GM18508 (cell line): ENCODE measurements at regions not wholly inside any gene's neighbourhood (a gene's known extent, or its start where the extent isn't known, plus 50 kb on each side); places are given as distances from the start of the nearest gene placed in this dataset.

Experiments used
- ATAC-seq: cut with Tn5 transposase; IDR thresholded peaks from one replicate; pipeline ENCODE4 v1.9.1; 2021; ENCODE audit warnings: moderate number of reproducible peaks; ENCODE audit not compliant: insufficient read depth, unreplicated experiment

DNA sequence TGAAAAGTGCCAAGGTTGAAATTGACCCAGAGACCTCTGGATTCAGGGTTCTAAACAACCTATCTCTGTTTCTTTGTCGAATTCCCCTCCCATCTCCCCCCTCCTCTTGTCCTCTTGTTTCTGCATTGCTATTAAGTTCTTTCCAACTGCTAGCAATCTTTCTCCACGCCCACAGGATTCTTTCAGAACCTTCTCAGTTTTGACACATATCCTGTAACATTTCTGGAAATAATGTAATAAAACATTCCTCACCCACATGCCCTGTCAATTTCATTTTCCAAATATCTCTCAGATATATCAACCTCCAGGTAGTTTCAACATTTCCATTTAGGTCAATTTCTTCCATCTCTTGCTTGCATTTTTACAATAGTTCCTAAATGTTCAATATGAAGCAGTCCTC is 1105.9 kb downstream of the ARAP2 start:
- ATAC-seq, result no peak

DNA sequence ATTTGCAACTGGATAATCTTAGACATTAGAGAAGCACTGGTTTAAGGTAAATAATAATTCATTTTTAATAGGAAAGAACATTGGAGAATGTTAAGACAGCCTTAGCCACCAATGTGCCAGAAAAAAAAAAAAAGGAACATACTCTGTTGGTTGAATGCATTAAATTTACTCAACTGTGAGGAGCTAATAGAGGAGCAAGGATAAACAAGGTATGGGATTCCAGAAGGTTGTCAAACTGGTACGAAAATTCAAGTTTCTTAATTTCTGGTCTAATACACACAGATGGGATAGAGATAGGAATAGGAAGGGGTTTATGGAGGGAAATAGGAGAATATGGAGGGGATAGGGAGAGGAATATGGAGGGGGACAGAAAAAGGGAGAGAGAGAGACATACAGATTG is 1096.6 kb downstream of the ARAP2 start:
- ATAC-seq, result no peak

DNA sequence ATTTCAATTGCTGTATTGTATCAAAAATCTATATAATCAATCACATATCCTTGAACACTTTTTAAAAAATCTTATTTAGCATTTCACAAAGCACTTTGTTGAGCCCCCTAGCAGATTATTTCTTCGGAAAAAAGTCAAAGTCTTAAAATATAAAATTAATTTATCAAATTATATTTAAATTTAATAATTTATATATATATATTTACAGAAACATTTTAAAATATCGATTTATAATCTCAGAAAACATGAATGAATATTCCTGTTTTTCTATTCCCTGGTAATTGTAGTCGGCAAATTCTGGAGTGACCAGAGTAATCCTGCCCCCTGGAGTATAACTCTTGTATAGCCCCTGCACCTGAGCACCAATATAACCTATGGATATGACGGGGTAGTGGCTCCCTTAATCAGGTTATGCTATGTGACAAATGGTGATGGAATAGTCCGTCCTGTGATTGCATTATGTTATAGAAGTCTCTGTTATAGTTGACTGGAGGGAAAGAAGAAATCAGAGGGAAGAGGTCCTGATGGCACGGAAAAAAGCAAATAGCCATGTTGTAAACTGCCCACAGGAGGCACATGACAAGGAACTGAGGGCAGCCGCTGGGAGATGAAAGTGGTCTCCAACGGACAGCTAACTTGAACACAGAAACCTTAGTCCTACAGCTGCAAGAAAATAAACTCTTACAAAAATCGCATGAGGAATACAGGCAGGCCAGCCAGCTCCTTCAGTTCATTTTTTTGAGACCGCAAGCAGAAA is 1092.3 kb downstream of the ARAP2 start:
- ATAC-seq, result no peak

DNA sequence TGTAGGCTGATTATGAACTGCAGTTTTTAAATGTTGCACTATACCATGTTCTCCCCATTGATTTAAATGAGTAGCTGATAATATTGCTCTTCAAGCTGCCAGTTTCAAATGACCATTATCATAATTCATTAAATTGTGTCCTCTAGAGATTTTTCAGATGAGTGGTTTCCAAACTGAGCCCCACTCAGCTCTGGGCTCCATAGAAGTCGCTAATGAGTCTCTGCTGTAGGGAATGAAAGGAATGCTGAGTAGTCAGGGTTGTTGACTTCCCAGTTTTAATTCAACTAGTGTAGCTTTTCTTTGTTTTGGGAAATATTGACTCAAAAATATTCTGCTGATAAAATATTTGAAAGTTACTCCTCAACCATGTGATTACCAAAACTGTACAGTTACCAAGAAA is 1081.1 kb downstream of the ARAP2 start:
- no peak for ATAC-seq

DNA sequence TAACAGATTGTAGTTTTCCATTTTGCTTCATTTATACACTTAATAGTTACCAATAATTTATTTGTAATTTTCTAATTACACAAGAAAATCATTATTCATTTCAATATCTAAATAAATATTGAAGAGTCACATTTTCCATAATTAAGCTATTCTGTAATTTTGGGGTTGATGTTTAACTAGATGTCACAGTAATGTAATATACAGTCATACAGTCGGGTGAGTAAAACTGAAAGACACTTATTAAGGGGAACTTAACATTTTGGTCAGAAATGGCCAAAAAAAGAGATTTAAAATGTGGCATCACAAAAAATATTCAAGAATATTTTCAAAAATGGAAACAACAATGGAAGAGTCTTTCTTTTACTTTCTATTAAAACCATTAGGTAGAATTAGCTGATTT is 1080.3 kb downstream of the ARAP2 start:
- ATAC-seq, result no peak

DNA sequence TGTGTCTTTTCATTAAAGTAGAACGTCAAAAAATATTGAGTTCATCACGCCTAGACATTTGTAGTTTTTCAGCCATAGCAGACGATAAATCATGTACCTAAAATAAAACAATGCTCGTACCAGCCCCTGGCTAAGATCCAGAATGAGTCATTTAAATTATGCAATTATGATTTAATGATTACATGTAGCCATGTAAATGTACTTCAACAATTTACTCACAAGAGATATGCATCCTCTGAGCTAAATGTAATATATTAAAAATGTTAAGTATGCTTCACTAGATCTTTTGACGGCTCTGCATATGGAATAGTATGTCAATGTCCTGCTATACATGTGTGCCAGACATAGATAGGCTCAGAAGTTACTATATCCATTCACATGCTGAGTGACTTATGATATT is 1077.8 kb downstream of the ARAP2 start:
- no peak for ATAC-seq

DNA sequence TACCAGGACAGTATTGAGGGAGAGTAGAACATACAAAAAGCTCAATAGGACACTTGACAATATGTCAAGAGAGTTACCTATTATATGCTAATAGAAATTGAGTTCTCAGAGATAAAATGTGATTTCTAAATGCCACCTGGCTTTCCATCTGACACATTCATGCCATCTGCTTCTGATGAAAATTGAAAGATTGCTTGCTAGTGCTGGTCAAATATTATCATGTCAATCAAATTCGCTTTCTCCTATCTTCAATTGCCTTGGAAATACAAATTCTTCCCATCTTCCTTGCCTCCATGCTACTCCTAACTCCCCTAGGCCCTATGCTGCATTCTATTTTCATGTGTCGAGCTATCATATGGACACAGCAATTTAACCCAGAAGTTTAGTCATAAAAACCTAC is 1076.9 kb downstream of the ARAP2 start:
- ATAC-seq, result no peak

DNA sequence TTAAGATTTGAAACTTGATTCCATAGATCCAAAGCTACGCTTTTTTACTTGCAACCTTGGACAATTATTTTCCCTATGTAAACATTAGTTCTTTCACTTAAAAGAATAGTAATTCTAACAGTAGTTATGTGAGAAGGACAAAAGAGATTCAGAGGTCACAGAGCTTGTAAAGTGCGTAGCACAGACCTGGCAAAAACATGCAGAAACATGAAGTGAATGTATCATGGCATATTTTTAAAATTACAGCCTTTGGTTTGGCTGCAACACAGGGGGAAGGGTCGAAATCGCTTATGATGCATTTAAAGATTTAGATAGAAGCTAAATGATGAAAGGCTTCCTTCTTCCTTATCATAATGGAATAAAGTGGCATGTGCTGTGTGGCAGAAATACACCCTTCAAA is 1068.8 kb downstream of the ARAP2 start:
- ATAC-seq, result no peak

DNA sequence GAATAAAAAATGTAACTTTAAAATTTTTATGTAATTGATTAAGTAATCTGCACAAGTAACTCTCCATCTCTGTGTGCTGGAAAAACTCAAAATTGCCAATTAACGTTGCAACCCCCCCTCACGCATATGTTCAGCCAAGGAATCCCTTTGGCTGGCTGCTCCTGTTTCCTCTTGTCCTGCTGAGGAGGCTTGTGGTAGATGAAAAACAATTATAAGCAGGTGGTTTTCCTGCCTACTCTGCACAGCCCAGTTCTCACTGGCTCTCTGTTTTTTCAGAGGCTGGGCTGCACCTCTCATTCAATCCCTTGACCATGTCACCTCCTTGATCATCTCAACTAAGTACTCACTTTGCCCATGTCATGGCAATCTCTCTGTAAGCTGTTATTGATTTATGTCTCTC is 1068.4 kb downstream of the ARAP2 start:
- no peak for ATAC-seq

DNA sequence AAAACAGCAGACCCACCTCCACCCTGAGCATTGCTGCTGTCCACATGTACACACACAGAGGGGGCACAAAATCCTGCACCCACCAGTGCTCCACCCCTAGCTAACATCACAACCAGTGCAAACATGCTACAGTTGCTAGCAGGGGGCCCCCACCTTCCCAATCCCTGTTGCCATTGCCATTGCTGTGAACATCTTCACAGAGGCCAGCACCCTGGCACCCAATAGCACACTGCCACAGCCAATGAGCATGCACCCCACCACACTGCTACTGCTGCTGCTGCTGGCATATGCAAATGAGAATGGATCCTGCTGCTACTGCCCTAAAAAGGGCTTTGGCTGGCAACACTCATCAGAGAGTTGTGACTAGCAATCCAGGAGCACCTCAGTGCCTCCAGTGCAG is 1061.9 kb downstream of the ARAP2 start:
- no peak for ATAC-seq

DNA sequence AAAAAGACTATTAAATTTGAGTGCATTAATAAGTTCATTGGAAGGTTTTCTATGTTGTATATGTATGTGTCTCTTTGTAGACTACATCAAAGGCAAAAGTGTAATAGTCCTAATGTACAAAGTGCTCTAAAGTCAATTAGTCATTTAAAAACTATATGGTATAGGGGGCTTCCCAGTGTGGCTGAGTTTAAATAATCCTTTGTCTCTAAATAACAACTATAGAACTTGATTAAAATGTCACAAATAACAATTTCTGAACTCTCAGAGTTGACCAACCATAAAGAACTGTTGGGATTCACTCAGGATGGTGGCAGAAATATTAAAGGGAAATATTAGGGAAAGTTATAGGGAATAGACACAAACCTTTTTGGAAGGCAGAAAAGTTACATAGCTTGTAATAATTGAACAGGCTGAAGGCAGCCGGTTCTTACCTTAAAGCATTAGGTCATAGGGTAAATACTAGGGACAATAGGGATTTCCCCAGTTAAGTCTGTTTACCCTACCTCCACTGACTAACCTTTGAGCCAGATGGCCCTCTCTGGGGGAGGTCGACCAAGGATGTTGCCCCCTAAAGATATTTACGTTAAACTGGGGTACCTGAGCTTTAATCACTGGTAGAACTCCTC is 1054.2 kb downstream of the ARAP2 start:
- ATAC-seq, result no peak

DNA sequence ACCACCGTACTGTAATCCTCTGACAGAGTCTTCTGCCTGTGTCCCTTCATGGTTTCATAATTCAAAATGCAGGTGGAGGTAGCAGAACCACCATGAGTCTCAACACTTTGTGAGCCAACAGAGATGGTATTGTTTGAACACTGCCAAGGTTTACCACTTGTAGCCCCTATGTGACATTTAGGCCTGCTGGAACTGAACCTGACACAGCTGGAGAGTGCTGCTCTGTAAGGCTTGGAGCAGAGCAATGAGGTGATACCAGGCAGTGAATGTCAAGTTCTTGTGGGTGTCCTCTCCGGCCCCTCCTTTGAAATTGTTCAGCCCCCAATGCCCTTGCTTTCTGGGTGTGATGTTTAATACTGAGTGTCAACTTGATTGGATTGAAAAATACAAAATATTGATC is 1042.9 kb downstream of the ARAP2 start:
- no peak for ATAC-seq

DNA sequence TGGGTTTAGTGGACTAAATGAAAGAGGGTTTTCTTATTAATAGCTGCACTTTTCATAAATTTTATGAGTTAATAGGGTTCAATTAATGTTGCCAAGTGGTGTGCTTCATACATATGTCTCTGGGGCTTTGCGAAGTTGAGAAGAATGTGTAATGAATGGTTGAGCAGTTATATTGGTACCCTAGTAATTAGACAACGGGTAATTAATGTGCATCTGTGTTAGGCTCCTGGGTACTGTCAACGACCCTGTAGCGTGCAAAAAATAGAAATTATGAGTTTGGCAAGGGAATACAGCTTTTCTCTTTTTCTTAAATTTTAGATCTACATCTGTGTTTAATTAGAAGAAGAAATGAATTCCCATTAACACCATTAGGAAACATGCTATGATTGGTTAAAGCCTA is 1027.7 kb downstream of the ARAP2 start:
- no peak for ATAC-seq

DNA sequence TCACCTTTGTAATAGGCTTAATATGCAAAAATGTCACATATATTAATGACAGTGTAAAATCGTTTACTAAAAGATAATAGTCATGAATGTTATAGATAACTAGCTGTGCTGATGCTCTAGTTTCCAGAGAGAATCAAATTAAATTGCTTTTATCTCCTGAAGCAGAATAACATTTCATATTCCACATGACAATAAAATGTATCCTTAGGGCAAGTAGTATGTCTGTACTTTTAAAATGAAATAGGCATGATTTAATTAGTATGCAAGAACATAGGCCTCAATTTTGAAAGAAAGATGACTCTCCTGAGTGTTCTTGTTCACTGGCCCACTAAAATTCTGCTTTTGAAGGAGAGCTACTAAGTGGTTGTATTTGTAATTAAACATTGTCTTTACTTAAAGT is 1027.0 kb downstream of the ARAP2 start:
- no peak for ATAC-seq

DNA sequence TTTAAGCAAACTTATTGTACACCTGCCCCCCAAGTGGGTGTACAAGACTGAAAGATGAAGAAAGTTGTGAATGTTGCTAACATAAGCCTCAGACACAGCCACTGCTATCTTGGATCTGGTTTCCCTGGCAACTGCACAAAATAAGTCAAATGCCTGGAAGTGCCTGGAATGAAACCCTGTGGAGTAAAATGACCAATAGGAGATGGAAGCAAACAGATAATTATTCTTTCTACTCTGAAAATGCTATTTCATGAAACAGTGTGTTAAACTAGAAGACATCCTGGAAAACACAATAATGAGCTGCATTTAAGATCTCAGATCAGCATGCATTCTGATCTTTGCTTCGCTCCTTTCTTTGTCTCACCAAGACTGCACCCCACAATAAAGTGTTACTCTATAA is 1016.0 kb downstream of the ARAP2 start:
- ATAC-seq, result no peak

DNA sequence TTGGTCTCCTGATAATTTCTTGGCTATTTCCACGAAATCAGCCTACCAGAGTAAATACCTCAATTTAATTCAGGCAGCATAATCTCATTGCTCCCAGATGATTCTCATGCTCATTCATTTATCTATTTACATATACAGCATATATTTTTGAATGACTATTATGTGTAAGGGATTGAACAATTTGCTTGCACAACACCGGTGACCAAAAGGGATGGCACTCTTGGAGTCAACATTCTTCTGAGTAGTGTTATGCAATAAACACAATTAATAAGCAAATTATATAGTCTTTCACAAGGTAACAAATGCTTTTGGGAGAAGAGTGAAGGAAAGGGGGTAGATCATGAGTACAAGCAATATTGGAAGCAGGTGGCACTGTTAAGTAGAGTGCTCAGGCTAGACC is 1015.3 kb downstream of the ARAP2 start:
- ATAC-seq, result no peak

DNA sequence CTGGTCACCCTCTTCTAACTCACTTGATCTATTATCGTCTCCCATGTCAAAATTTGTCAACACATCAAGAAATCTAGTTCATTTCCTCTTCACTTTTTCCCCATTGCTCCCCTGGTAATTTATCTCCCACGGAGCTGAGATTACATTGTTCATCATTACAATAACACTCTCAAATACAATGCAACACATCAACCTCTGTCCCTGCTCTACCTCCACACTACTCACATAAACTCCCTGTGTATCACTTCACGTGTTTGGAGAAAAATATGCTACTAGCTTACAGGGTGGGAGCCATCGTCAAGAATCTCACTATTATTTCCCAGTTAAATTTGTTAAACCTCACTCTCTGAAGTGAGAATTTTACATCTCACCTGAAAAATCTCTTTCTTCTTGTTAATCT is 1006.4 kb downstream of the ARAP2 start:
- no peak for ATAC-seq

DNA sequence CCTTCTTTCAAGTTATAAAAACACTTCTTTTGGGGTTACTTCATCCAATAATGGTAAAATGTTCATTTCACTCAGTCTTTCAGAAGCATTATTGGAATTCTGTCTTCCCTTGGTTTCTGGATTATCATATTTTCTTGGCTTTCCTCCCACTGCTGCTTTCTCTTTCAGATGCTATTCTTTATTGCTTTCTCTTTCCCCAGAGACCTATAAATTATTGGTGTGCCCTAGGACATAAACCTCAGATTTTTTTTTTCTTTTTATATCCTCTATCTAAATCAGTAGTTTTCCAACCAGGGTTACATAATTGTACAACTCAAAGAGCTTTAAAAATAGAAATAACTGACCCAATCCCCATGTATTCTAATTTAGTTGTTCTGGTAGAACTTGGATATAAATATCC is 1005.5 kb downstream of the ARAP2 start:
- ATAC-seq, result no peak

DNA sequence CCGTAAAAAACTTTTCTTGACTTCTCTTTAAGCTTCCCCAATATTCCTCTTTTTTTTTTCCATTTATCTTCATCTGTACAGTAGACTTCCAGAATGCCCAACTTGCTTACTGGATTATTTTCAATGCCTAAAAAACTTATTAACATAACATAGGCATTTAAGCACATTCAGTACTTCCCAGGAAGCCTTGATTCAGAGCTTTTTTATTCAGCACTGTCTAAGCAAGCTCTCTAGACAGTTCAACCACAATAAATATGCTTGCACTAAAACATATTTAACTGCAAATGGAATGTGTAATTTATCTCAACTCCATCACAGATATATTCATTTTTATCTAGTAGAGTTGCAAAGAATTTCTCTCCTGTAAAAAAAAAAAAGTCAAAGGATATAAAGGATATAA is 997.8 kb downstream of the ARAP2 start:
- ATAC-seq, result no peak

DNA sequence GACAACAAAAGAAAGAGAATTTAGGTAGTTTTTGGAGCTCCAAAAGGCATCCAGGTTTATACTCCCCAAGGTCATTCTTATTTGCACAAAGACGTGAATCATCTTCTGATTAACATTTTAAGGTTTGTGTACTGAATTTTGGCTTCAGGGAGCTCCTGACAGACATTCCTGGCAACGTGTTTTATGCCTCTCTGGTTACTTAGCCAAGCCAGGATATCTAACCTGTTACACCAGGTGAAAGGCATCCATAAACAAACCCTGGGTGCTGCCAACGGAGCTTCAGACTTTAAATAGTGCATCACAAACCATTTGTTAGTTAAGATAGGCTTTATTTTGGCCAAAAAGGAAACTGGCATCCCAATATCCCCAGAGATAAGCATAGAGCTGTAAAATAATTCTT is 997.3 kb downstream of the ARAP2 start:
- no peak for ATAC-seq

DNA sequence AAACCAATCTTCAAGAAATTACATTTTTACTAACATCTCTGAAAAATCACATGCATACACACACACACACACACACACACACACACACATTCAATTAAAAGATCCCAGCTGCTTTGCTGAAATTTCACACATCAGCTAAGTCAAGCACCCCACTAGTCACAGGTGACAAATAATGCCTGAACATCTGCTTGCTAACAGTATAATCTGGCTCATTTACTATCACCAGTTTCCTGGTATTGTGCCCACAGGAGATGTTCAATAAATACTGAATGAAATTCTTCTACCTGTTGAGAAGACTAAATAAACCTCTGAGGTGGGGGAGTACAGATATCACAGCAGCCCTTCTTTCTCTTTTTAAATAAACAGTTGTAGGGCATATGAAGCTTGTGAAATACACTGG is 994.0 kb downstream of the ARAP2 start:
- no peak for ATAC-seq

DNA sequence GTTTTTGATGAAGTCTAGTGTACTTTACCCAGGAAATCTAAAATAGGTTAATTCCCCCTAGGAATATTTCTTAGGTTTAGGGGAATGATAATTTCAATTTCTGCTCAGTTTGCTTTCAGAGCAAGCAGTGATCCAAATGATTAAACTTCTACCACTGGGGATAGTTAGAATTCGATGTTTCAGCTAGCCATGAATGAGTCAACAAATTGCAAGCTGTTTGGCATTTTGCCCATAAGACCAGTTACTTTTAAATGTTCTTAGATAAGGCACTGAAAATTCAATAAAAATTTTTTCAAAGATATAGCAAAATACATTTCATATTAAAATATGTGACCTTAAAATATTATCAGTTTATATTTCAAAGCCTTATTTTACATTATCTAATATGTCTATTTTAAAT is 993.6 kb downstream of the ARAP2 start:
- no peak for ATAC-seq
